ENCODE measurements at regions not wholly inside any gene's neighbourhood (a gene's known extent, or its start where the extent isn't known, plus 50 kb on each side); places are given as distances from the start of the nearest gene placed in this dataset.

- no peak overlapping the region for H3K4me3 ChIP-seq (ENCODE audit: low read length)
- TF ChIP-seq CTCF (IDR thresholded peaks at IDR 0.05; ENCODE audit: insufficient read depth, low read depth, low read length, missing control alignments): no peak
- no peak for DNase-seq (ENCODE audit: low read depth)
Observed at GRCh38 chr11:119560961-119561360, 138.0 kb upstream of the THY1 start.

- H3K4me3 ChIP-seq (ENCODE audit: low read length): no peak overlapping the region
- no peak for DNase-seq (ENCODE audit: low read depth)
- TF ChIP-seq CTCF (IDR thresholded peaks at IDR 0.05; ENCODE audit: insufficient read depth, low read depth, low read length, missing control alignments): no peak
Observed at GRCh38 chr11:119560291-119560690, 137.3 kb upstream of the THY1 start.

GRCh38 chr11:119552106-119552485 is 129.1 kb upstream of the THY1 start:
- TF ChIP-seq CTCF (IDR thresholded peaks at IDR 0.05; ENCODE audit: insufficient read depth, low read depth, low read length, missing control alignments): no peak
- no peak overlapping the region for H3K4me3 ChIP-seq (ENCODE audit: low read length)
- no peak for DNase-seq (ENCODE audit: low read depth)

- DNase-seq (ENCODE audit: low read depth): no peak
- no peak overlapping the region for H3K4me3 ChIP-seq (ENCODE audit: low read length)
- TF ChIP-seq CTCF (IDR thresholded peaks at IDR 0.05; ENCODE audit: insufficient read depth, low read depth, low read length, missing control alignments): no peak
Observed at GRCh38 chr11:119551420-119552105, 128.6 kb upstream of the THY1 start.

GRCh38 chr11:119550053-119550752 is 127.2 kb upstream of the THY1 start:
- no peak overlapping the region for H3K4me3 ChIP-seq (ENCODE audit: low read length)
- no peak for TF ChIP-seq CTCF (IDR thresholded peaks at IDR 0.05; ENCODE audit: insufficient read depth, low read depth, low read length, missing control alignments)
- peak; percentile 63 for DNase-seq (ENCODE audit: low read depth)

GRCh38 chr11:119547511-119547910 is 124.5 kb upstream of the THY1 start:
- DNase-seq (ENCODE audit: low read depth): no peak

More at GRCh38 chr11:119547511-119547910, 124.5 kb upstream of the THY1 start:
- TF ChIP-seq CTCF (IDR thresholded peaks at IDR 0.05; ENCODE audit: insufficient read depth, low read depth, low read length, missing control alignments): no peak
- H3K4me3 ChIP-seq (ENCODE audit: low read length): no peak overlapping the region
